T-cell (primary cell): ENCODE measurements at regions not wholly inside any gene's neighbourhood (a gene's known extent, or its start where the extent isn't known, plus 50 kb on each side); places are given as distances from the start of the nearest gene placed in this dataset.

Source experiments
- ATAC-seq, 4 experiments: fragments of 200-7000 bp in 3 of 4; fragments of 150-1000 bp in 1 of 4; cut with Tn5 transposase; replicated peaks in 1 of 4; 1 replicate in 3 of 4; 2 replicates in 1 of 4; pipeline ENCODE4 v1.10.0; 2021; ENCODE audit warnings: moderate library complexity in 3 of 4, mild to moderate bottlenecking in 2 of 4, moderate number of reproducible peaks in 1 of 4
- CTCF ChIA-PET, 2 donors: fragments of 300-600 bp; sonication (Branson Sonifier 250); formaldehyde crosslinking; loops; one replicate each; lab custom pipeline; 2022; ENCODE audit warnings: antibody characterized with exemption in 2 of 2; lab: Charles Lee
- POLR2A ChIA-PET, 2 donors: fragments of 300-600 bp; sonication (Branson Sonifier 250); formaldehyde crosslinking; loops; one replicate each; lab custom pipeline; 2022; ENCODE audit warnings: antibody characterized with exemption in 2 of 2; lab: Charles Lee
- DNase-seq, 35 experiments: peaks; one replicate each; pipeline versions ENCODE4 v3.0.0 to v3.0.0-alpha.2; 2013 to 2023
- H3K27ac ChIP-seq: one replicate; pipeline ENCODE4 v1.5.1; 2013; ENCODE audit warnings: low read length
- H3K27me3 ChIP-seq, 2 experiments: replicated peaks in 1 of 2; 1 replicate in 1 of 2; 2 replicates in 1 of 2; pipeline versions ENCODE4 v1.6.1 to v1.7.0; 2013; ENCODE audit warnings: low read length in 1 of 2, mixed read lengths in 1 of 2; ENCODE audit not compliant: control insufficient read depth in 2 of 2, insufficient read depth in 2 of 2; ENCODE audit errors: extremely low read depth in 1 of 2
- H3K36me3 ChIP-seq, 2 donors: 1 replicate in 1 of 2; 2 replicates in 1 of 2; pipeline versions ENCODE4 v1.6.1 to v1.7.0; 2013; ENCODE audit warnings: low read length in 1 of 2; ENCODE audit not compliant: control insufficient read depth in 2 of 2, insufficient read depth in 1 of 2; ENCODE audit errors: extremely low read depth in 1 of 2
- H3K4me1 ChIP-seq, 2 experiments: 1 replicate in 1 of 2; 2 replicates in 1 of 2; pipeline versions ENCODE4 v1.6.1 to v1.7.0; 2013; ENCODE audit warnings: low read length in 2 of 2, mixed read lengths in 1 of 2; ENCODE audit not compliant: insufficient read depth in 2 of 2, control insufficient read depth in 1 of 2; ENCODE audit errors: extremely low read depth in 1 of 2
- H3K4me3 ChIP-seq, 2 donors: 1 replicate in 1 of 2; 2 replicates in 1 of 2; pipeline versions ENCODE4 v1.5.1 to v1.7.0; 2013; ENCODE audit warnings: mild to moderate bottlenecking in 2 of 2, low read length in 1 of 2, moderate library complexity in 1 of 2; ENCODE audit not compliant: control insufficient read depth in 1 of 2; ENCODE audit errors: extremely low read depth in 1 of 2
- H3K9me3 ChIP-seq: 2 replicates; pipeline ENCODE4 v1.7.0; 2013
- H3K27ac Mint-ChIP-seq, 2 donors: one replicate each; pipeline ENCODE4 v1.8.0; 2020 to 2021; ENCODE audit warnings: mild to moderate bottlenecking in 2 of 2, mixed read lengths in 2 of 2
- H3K27me3 Mint-ChIP-seq, 2 donors: one replicate each; pipeline ENCODE4 v1.8.0; 2021 to 2022; ENCODE audit warnings: mixed read lengths in 2 of 2
- H3K36me3 Mint-ChIP-seq: one replicate; pipeline ENCODE4 v1.8.0; 2021; ENCODE audit warnings: mixed read lengths
- H3K4me1 Mint-ChIP-seq, 3 donors: one replicate each; pipeline ENCODE4 v1.8.0; 2020 to 2022; ENCODE audit warnings: mixed read lengths in 3 of 3, mild to moderate bottlenecking in 1 of 3
- H3K4me3 Mint-ChIP-seq, 3 donors: one replicate each; pipeline ENCODE4 v1.8.0; 2020 to 2022; ENCODE audit warnings: mild to moderate bottlenecking in 3 of 3, mixed read lengths in 3 of 3, moderate library complexity in 3 of 3
- H3K9me3 Mint-ChIP-seq, 3 donors: one replicate each; pipeline ENCODE4 v1.8.0; 2020 to 2022; ENCODE audit warnings: mixed read lengths in 3 of 3
- whole genome bisulfite sequencing: methylation state at CpG from one replicate; pipeline ENCODE4 v1.1.5; 2013; ENCODE audit warnings: missing lambda C conversion rate; ENCODE audit not compliant: insufficient coverage; 5-methylcytosine and 5-hydroxymethylcytosine counted together

GRCh38 chr5:6281818-6282217 lies 96.5 kb downstream of the MED10 start:
- CTCF ChIA-PET = interaction anchor here in 1 of 2 donors (0.6 kb wide), 1 partner anchor 496 kb away, joined by 3 read pairs; no protein-coding TSS in a partner anchor
- H3K27me3 ChIP-seq = peaks cover 0 to 3% of the 10 kb centered on the region in 2 experiments
- peaks cover 0 to 11% of the 10 kb centered on the region in 2 donors for H3K27me3 Mint-ChIP-seq
- POLR2A ChIA-PET = interaction anchor here (0.6 kb wide), 3 partner anchors 15 to 1240 kb away, joined by 3 to 5 read pairs (median 4); no protein-coding TSS in a partner anchor
- no peaks in the 10 kb centered on the region for H3K36me3 Mint-ChIP-seq
- no peak overlapping the region for H3K4me3 ChIP-seq
- H3K27ac Mint-ChIP-seq = no peak overlapping the region
- H3K36me3 ChIP-seq = no peaks in the 10 kb centered on the region
- H3K9me3 Mint-ChIP-seq = no peaks in the 10 kb centered on the region
- ATAC-seq = no peak
- no peak overlapping the region for H3K27ac ChIP-seq
- H3K9me3 ChIP-seq = no peaks in the 10 kb centered on the region
- H3K4me3 Mint-ChIP-seq = no peak overlapping the region
- WGBS = 40% methylated on average over 1 of the region's 4 CpGs
- DNase-seq = no peak
- no peaks in the 10 kb centered on the region for H3K4me1 Mint-ChIP-seq
- H3K4me1 ChIP-seq = no peaks in the 10 kb centered on the region

GRCh38 chr5:6280425-6281100 lies 97.8 kb downstream of the MED10 start:
- POLR2A ChIA-PET = interaction anchor here in 1 of 2 donors (0.6 to 0.7 kb wide), 2 partner anchors 11 to 12 kb away, joined by 3 read pairs; no protein-coding TSS in a partner anchor
- WGBS = no CpG with 5 or more reads among the region's 6 CpGs

GRCh38 chr5:6279607-6280006 lies 98.7 kb downstream of the MED10 start:
- no peak for ATAC-seq
- CTCF ChIA-PET = no interaction called here
- H3K9me3 ChIP-seq = no peaks in the 10 kb centered on the region
- H3K27ac ChIP-seq = no peak overlapping the region
- Mint-ChIP-seq H3K36me3 (no peaks in the 10 kb centered on the region), H3K27ac (no peak overlapping the region), H3K4me1 (no peaks in the 10 kb centered on the region), H3K4me3 (no peak overlapping the region), H3K27me3 (peaks cover 1 to 11% of the 10 kb centered on the region in 2 donors), H3K9me3 (no peaks in the 10 kb centered on the region)
- no peaks in the 10 kb centered on the region for H3K4me1 ChIP-seq
- no peak overlapping the region for H3K4me3 ChIP-seq
- POLR2A ChIA-PET = no interaction called here
- WGBS = 79% methylated on average over 4 of the region's 5 CpGs
- H3K36me3 ChIP-seq = no peaks in the 10 kb centered on the region
- no peak for DNase-seq
- H3K27me3 ChIP-seq = no peaks in the 10 kb centered on the region

More at GRCh38 chr5:6280425-6281100, 97.8 kb downstream of the MED10 start:
- Histone ChIP-seq H3K27ac (no peak overlapping the region), H3K36me3 (no peaks in the 10 kb centered on the region), H3K4me1 (no peaks in the 10 kb centered on the region), H3K9me3 (no peaks in the 10 kb centered on the region), H3K27me3 (no peaks in the 10 kb centered on the region), H3K4me3 (no peak overlapping the region)
- Mint-ChIP-seq H3K9me3 (no peaks in the 10 kb centered on the region), H3K4me1 (no peaks in the 10 kb centered on the region), H3K27ac (no peak overlapping the region), H3K36me3 (no peaks in the 10 kb centered on the region), H3K27me3 (peaks cover 1 to 11% of the 10 kb centered on the region in 2 donors), H3K4me3 (no peak overlapping the region)
- DNase-seq (no peak), ATAC-seq (no peak)
- CTCF ChIA-PET = interaction anchor here in 1 of 2 donors (0.7 kb wide), 1 partner anchor 597 kb away, joined by 3 read pairs; no protein-coding TSS in a partner anchor

GRCh38 chr5:6274846-6275543 lies 103.4 kb downstream of the MED10 start:
- no peak for DNase-seq
- H3K9me3 Mint-ChIP-seq = peaks cover 0 to 2% (median 0%) of the 10 kb centered on the region in 3 donors
- H3K27ac ChIP-seq = no peak overlapping the region
- H3K9me3 ChIP-seq = no peaks in the 10 kb centered on the region
- CTCF ChIA-PET = no interaction called here
- no peaks in the 10 kb centered on the region for H3K36me3 ChIP-seq
- no peaks in the 10 kb centered on the region for H3K36me3 Mint-ChIP-seq
- no peak overlapping the region for H3K4me3 Mint-ChIP-seq
- H3K4me1 ChIP-seq = no peaks in the 10 kb centered on the region
- peaks cover 0 to 15% of the 10 kb centered on the region in 2 experiments for H3K27me3 ChIP-seq
- H3K4me3 ChIP-seq = no peak overlapping the region
- peaks cover 11 to 18% of the 10 kb centered on the region in 2 donors for H3K27me3 Mint-ChIP-seq
- no peaks in the 10 kb centered on the region for H3K4me1 Mint-ChIP-seq
- no CpG with 5 or more reads among the region's 2 CpGs for WGBS
- no peak for ATAC-seq
- no peak overlapping the region for H3K27ac Mint-ChIP-seq
- POLR2A ChIA-PET = no interaction called here

GRCh38 chr5:6273749-6274148 lies 104.6 kb downstream of the MED10 start:
- DNase-seq (no peak), ATAC-seq (no peak)
- H3K9me3 ChIP-seq = no peaks in the 10 kb centered on the region
- Mint-ChIP-seq H3K36me3 (no peaks in the 10 kb centered on the region), H3K4me1 (no peaks in the 10 kb centered on the region), H3K27ac (no peak overlapping the region), H3K27me3 (peaks cover 11 to 18% of the 10 kb centered on the region in 2 donors), H3K4me3 (no peak overlapping the region), H3K9me3 (peaks cover 0 to 2% (median 0%) of the 10 kb centered on the region in 3 donors)
- H3K4me1 ChIP-seq = no peaks in the 10 kb centered on the region
- 60% methylated on average over 4 of the region's 4 CpGs for WGBS
- H3K27ac ChIP-seq = no peak overlapping the region
- H3K36me3 ChIP-seq = no peaks in the 10 kb centered on the region
- H3K4me3 ChIP-seq = no peak overlapping the region
- peaks cover 0 to 15% of the 10 kb centered on the region in 2 experiments for H3K27me3 ChIP-seq
- POLR2A ChIA-PET = interaction anchor here in 1 of 2 donors (0.6 kb wide), 1 partner anchor 37 kb away, joined by 3 read pairs; no protein-coding TSS in a partner anchor
- CTCF ChIA-PET = no interaction called here

GRCh38 chr5:6273090-6273735 lies 105.1 kb downstream of the MED10 start:
- H3K27ac ChIP-seq = no peak overlapping the region
- ChIA-PET POLR2A (no interaction called here), CTCF (no interaction called here)
- H3K27me3 ChIP-seq = peaks cover 0 to 15% of the 10 kb centered on the region in 2 experiments
- H3K4me1 Mint-ChIP-seq = no peaks in the 10 kb centered on the region
- DNase-seq (no peak), ATAC-seq (no peak)
- H3K27ac Mint-ChIP-seq = no peak overlapping the region
- H3K4me1 ChIP-seq = no peaks in the 10 kb centered on the region
- WGBS = 65% methylated on average over 4 of the region's 10 CpGs
- no peaks in the 10 kb centered on the region for H3K36me3 Mint-ChIP-seq
- H3K27me3 Mint-ChIP-seq = peaks cover 11 to 18% of the 10 kb centered on the region in 2 donors
- no peaks in the 10 kb centered on the region for H3K9me3 ChIP-seq
- no peak overlapping the region for H3K4me3 ChIP-seq
- H3K9me3 Mint-ChIP-seq = peaks cover 0 to 2% (median 0%) of the 10 kb centered on the region in 3 donors
- H3K36me3 ChIP-seq = no peaks in the 10 kb centered on the region
- no peak overlapping the region for H3K4me3 Mint-ChIP-seq
